ENCODE measurements at regions not wholly inside any gene's neighbourhood (a gene's known extent, or its start where the extent isn't known, plus 50 kb on each side); places are given as distances from the start of the nearest gene placed in this dataset.

DNA sequence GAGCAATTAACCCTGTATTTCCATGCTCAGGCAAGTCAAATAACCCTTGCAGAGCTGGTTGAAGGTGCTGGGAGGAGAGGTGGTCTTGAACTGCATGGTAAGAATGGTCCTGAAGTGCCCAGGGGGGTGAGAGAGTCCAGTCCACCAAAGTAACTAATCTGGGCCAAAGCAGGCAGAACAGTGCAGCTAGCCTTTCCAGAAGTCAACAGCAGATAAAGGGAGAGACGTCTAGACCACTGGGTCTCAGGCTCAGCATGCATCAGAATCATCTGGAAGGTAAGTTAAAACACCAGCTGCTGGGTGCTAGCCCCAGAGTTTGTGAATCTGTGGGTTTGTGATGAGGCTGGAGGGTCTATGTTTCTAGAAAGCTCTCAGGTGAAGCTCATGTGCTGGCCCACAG lies 232.3 kb upstream of the ECI2 start:
- no peak for TF ChIP-seq EZH2 (IDR thresholded peaks at IDR 0.05; ENCODE audit: insufficient read depth, poor library complexity, severe bottlenecking)
- TF ChIP-seq EZH2phosphoT487 (IDR thresholded peaks at IDR 0.05; ENCODE audit: insufficient read depth, low read depth), result no peak

Measured in GM23248 (cell line).